K562 (cell line): ENCODE measurements at regions not wholly inside any gene's neighbourhood (a gene's known extent, or its start where the extent isn't known, plus 50 kb on each side); places are given as distances from the start of the nearest gene placed in this dataset.

Experiments used
- ATAC-seq: fragments of 200-7000 bp; cut with Tn5 transposase; 3 replicates; pipeline ENCODE4 v1.9.1; 2020; ENCODE audit warnings: moderate library complexity
- BruUV-seq: library from RNA; stranded (reverse); fragments of 400-500 nt; replicated peaks from 2 replicates; lab custom pipeline; 2021; lab: Mats Ljungman, UMichigan
- CTCF ChIA-PET: fragments of 300-600 bp; formaldehyde crosslinking; extraction: SDS; loops from one replicate; lab custom pipeline; 2021; ENCODE audit warnings: low intra/inter-chr PET ratio; lab: Yijun Ruan, JAX
- POLR2A ChIA-PET: fragments of 300-600, 350-650 bp; sonication (Branson Sonifier 250); formaldehyde crosslinking; extraction: SDS; loops from one replicate; lab custom pipeline; 2021; ENCODE audit warnings: antibody characterized with exemption, inconsistent platforms; lab: Yijun Ruan, JAX
- DNase-seq, 4 experiments: peaks; one replicate each; pipeline versions ENCODE4 v3.0.0 to v3.0.0-alpha.2; 2011 to 2018; ENCODE audit warnings: low spot score in 3 of 4, mixed read lengths in 3 of 4; ENCODE audit errors: extremely low read depth in 1 of 4
- FAIRE-seq: peaks from 2 replicates; lab custom pipeline; 2011; peaks lifted over from hg19 to GRCh38; lab: Jason Lieb, UNC
- H2AFZ ChIP-seq: 2 replicates; pipeline ENCODE4 v1.6.0; 2011; ENCODE audit warnings: low read depth, low read length, control low read depth, inconsistent platforms
- H3K27ac ChIP-seq: fragments of 200-600 bp; 3 replicates; pipeline ENCODE4 v1.8.0; 2011; ENCODE audit warnings: low read depth, mild to moderate bottlenecking, control low read depth, inconsistent platforms, low read length, moderate library complexity, mixed read lengths; ENCODE audit errors: extremely low read depth
- H3K27me3 ChIP-seq, 2 experiments: fragments of 300-600 bp in 1 of 2; 2 replicates in 1 of 2; 3 replicates in 1 of 2; pipeline versions ENCODE4 v1.6.0 to v1.8.0; 2011; ENCODE audit warnings: inconsistent platforms in 2 of 2, low read length in 2 of 2, mild to moderate bottlenecking in 1 of 2, mixed read lengths in 1 of 2, moderate library complexity in 1 of 2; ENCODE audit not compliant: control insufficient read depth in 2 of 2, insufficient read depth in 2 of 2
- H3K36me3 ChIP-seq: fragments of 300-600 bp; 3 replicates; pipeline ENCODE4 v1.8.0; 2011; ENCODE audit warnings: mild to moderate bottlenecking, low read length, inconsistent platforms; ENCODE audit not compliant: control insufficient read depth, insufficient read depth
- H3K4me1 ChIP-seq, 2 experiments: fragments of 200-600 bp in 1 of 2; replicated peaks in 1 of 2; 2 replicates in 1 of 2; 3 replicates in 1 of 2; pipeline versions ENCODE4 v1.5.1 to v1.8.0; 2011; ENCODE audit warnings: inconsistent platforms in 2 of 2, low read length in 2 of 2, mild to moderate bottlenecking in 1 of 2, mixed read lengths in 1 of 2, moderate library complexity in 1 of 2; ENCODE audit not compliant: control insufficient read depth in 2 of 2, insufficient read depth in 2 of 2
- H3K4me2 ChIP-seq: 2 replicates; pipeline ENCODE4 v1.6.1; 2011; ENCODE audit warnings: low read length, control low read depth, inconsistent platforms, mixed read lengths; ENCODE audit not compliant: insufficient read depth
- H3K4me3 ChIP-seq: fragments of 200-600 bp; sonication (generic), shearing (Covaris generic); 2 replicates; pipeline ENCODE4 v1.5.1; 2016; ENCODE audit warnings: control low read depth, inconsistent platforms
- H3K79me2 ChIP-seq: fragments of 200-600 bp; 3 replicates; pipeline ENCODE4 v1.8.0; 2011; ENCODE audit warnings: low read length, inconsistent platforms; ENCODE audit not compliant: control insufficient read depth, insufficient read depth
- H3K9ac ChIP-seq, 2 experiments: 2 replicates each; pipeline versions ENCODE4 v1.6.0 to v1.6.1; 2011; ENCODE audit warnings: low read depth in 2 of 2, low read length in 2 of 2, control low read depth in 1 of 2, inconsistent platforms in 1 of 2, mild to moderate bottlenecking in 1 of 2, mixed read lengths in 1 of 2; ENCODE audit not compliant: insufficient read depth in 1 of 2
- H3K9me1 ChIP-seq: one replicate; pipeline ENCODE4 v1.6.0; 2011; ENCODE audit warnings: inconsistent platforms, mild to moderate bottlenecking, low read length, moderate library complexity; ENCODE audit not compliant: control insufficient read depth, insufficient read depth
- H3K9me3 ChIP-seq: replicated peaks from 2 replicates; pipeline ENCODE4 v1.5.1; 2011; ENCODE audit warnings: low read depth, low read length, inconsistent platforms; ENCODE audit not compliant: control insufficient read depth, insufficient read depth
- H4K20me1 ChIP-seq: replicated peaks from 2 replicates; pipeline ENCODE4 v1.6.1; 2011; ENCODE audit warnings: low read length, inconsistent platforms, mixed read lengths; ENCODE audit not compliant: control insufficient read depth, insufficient read depth
- CBX8 ChIP-seq: fragments of 200-600 bp; sonication (generic); IDR thresholded peaks from 2 replicates; pipeline ENCODE4 v1.6.1; 2012; ENCODE audit warnings: borderline replicate concordance, mixed run types, low read depth, mild to moderate bottlenecking, moderate library complexity, mixed read lengths, low read length, control low read depth, inconsistent platforms; ENCODE audit not compliant: poor library complexity, severe bottlenecking; ENCODE audit errors: extremely low read depth
- GTF2A2 ChIP-seq: IDR thresholded peaks from 2 replicates; pipeline ENCODE4 v1.6.1; 2016; ENCODE audit warnings: mild to moderate bottlenecking, missing genetic modification characterization, missing compliant biosample characterization
- HIVEP1 ChIP-seq: fragments of 250-450 bp; sonication (Bioruptor Pico); IDR thresholded peaks from 2 replicates; pipeline ENCODE4 v1.4.0; 2020; ENCODE audit warnings: mild to moderate bottlenecking
- MCM3 ChIP-seq: fragments of 450-650 bp; IDR thresholded peaks from 2 replicates; pipeline ENCODE4 v1.6.1; 2016
- MYC ChIP-seq, 2 experiments: fragments of 250-450 bp in 1 of 2; sonication (Bioruptor Pico) in 1 of 2; IDR thresholded peaks; 2 replicates each; pipeline versions ENCODE4 v1.5.1 to v1.6.1; 2012 to 2021; ENCODE audit warnings: low read depth in 2 of 2, borderline replicate concordance in 1 of 2, improper control_type of control experiment in 1 of 2, low read length in 1 of 2, mild to moderate bottlenecking in 1 of 2, moderate library complexity in 1 of 2
- NFIX ChIP-seq: fragments of 250-450 bp; sonication (Bioruptor Pico); IDR thresholded peaks from 2 replicates; pipeline ENCODE4 v1.4.0; 2020; ENCODE audit warnings: low read depth, mild to moderate bottlenecking, moderate library complexity
- PHF21A ChIP-seq: fragments of 450-650 bp; IDR thresholded peaks from 2 replicates; pipeline ENCODE4 v1.6.1; 2017; ENCODE audit warnings: low read depth, borderline replicate concordance
- RBM22 ChIP-seq: fragments of 200-400 bp; formaldehyde crosslinking; IDR thresholded peaks from 2 replicates; pipeline ENCODE4 v1.6.1; 2018; ENCODE audit warnings: low read length, low read depth; ENCODE audit not compliant: poor library complexity, severe bottlenecking
- ZFP30 ChIP-seq: fragments of 250-450 bp; sonication (Bioruptor Pico); IDR thresholded peaks from 2 replicates; pipeline ENCODE4 v1.8.0; 2022; ENCODE audit warnings: moderate library complexity, mild to moderate bottlenecking, inconsistent platforms, borderline replicate concordance
- ZNF408 ChIP-seq: fragments of 250-450 bp; sonication (Bioruptor Pico); IDR thresholded peaks from 2 replicates; pipeline ENCODE4 v1.4.0; 2020; ENCODE audit warnings: low read depth, mild to moderate bottlenecking, moderate library complexity
- WGBS: fragments of 100-300 bp; shearing (Covaris generic); methylation state at CpG from one replicate; pipeline ENCODE4 v1.1.6; 2016; ENCODE audit warnings: low coverage, mixed read lengths; ENCODE audit not compliant: insufficient coverage; ENCODE audit errors: missing lambda C conversion rate; 5-methylcytosine and 5-hydroxymethylcytosine counted together
- in situ Hi-C: fragments of 300-500 bp; cut with MboI; formaldehyde crosslinking; loops from 4 replicates; pipeline ENCODE4 v1.15.0; 2018; ENCODE audit warnings: inconsistent platforms, mixed read lengths
- intact Hi-C: fragments of 100-400 bp; cut with micrococcal nuclease; formaldehyde crosslinking; loops from 2 replicates; pipeline ENCODE4 v1.14.2; 2022
- TF ChIP-seq, protein P1 (sequence below): fragments of 250-450 bp; sonication (Bioruptor Pico); IDR thresholded peaks from 2 replicates; pipeline ENCODE4 v1.9.0; 2021; ENCODE audit warnings: mild to moderate bottlenecking, inconsistent platforms

DNA sequence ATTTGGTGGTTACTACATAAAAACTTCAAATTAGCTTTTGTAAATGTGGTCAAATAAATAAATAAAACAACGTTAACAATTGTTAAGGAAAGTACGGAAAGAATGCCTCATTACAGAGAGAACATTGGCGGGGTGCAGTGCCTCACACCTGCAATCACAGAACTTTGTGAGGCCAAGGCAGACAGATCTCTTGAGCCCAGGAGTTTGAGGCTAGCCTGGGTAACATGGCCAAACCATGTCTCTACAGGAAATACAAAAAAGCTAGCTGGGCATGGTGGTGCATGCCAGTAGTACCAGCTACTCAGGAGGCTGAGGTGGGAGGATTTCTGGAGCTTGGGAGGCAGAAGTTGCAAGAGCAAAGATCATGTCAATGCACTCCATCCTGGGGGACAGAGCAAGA lies 59.4 kb upstream of the VPREB1 start:
- no peak for FAIRE-seq
- peak; percentile 69; the same call in 1 of the 2 replicates for TF ChIP-seq MCM3
- 0 out of 2 replicates have a peak, but pooled peaks have one; percentile 9 for TF ChIP-seq NFIX (CRISPR knock-in tag)
- no peak for TF ChIP-seq PHF21A
- TF ChIP-seq HIVEP1 (CRISPR knock-in tag) = 0 out of 2 replicates have a peak, but pooled peaks have one; percentile 42
- TF ChIP-seq ZFP30 (CRISPR knock-in tag) = no peak
- TF ChIP-seq GTF2A2 (tag) = 0 out of 2 replicates have a peak, but pooled peaks have one; percentile 23
- 0 out of 2 replicates have a peak, but pooled peaks have one; percentile 61 for TF ChIP-seq ZNF408 (CRISPR knock-in tag)
- TF ChIP-seq, protein P1, sequence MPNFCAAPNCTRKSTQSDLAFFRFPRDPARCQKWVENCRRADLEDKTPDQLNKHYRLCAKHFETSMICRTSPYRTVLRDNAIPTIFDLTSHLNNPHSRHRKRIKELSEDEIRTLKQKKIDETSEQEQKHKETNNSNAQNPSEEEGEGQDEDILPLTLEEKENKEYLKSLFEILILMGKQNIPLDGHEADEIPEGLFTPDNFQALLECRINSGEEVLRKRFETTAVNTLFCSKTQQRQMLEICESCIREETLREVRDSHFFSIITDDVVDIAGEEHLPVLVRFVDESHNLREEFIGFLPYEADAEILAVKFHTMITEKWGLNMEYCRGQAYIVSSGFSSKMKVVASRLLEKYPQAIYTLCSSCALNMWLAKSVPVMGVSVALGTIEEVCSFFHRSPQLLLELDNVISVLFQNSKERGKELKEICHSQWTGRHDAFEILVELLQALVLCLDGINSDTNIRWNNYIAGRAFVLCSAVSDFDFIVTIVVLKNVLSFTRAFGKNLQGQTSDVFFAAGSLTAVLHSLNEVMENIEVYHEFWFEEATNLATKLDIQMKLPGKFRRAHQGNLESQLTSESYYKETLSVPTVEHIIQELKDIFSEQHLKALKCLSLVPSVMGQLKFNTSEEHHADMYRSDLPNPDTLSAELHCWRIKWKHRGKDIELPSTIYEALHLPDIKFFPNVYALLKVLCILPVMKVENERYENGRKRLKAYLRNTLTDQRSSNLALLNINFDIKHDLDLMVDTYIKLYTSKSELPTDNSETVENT (CRISPR knock-in tag) = 0 out of 2 replicates have a peak, but pooled peaks have one; percentile 20
- TF ChIP-seq CBX8 = peak; percentile 73
- TF ChIP-seq MYC (IDR thresholded peaks at IDR 0.05; ENCODE audit: low read depth, low read length) = no peak
- peak; percentile 44; the same call in 1 of the 2 replicates for TF ChIP-seq MYC (CRISPR knock-in tag; IDR thresholded peaks at IDR 0.05; ENCODE audit: borderline replicate concordance, low read depth)
- no peak for TF ChIP-seq RBM22

More for the DNA sequence above, 59.4 kb upstream of the VPREB1 start:
- no TSS peak for BruUV-seq
- Histone ChIP-seq H3K4me3 (no peak overlapping the region), H3K4me1 (no peaks in the 10 kb centered on the region), H4K20me1 (0 out of 2 replicates have a peak, but pooled peaks cover 9% of the 10 kb centered on the region), H3K27ac (no peak overlapping the region), H3K27me3 (peaks cover 41 to 54% of the 10 kb centered on the region in 2 experiments), H3K9ac (no peak overlapping the region), H3K36me3 (no peaks in the 10 kb centered on the region), H3K9me3 (no peaks in the 10 kb centered on the region), H3K79me2 (no peaks in the 10 kb centered on the region), H3K9me1 (no peaks in the 10 kb centered on the region), H2AFZ (no peak overlapping the region), H3K4me2 (no peak overlapping the region)
- DNase-seq = no peak
- 2% methylated on average over 3 of the region's 3 CpGs for WGBS
- ATAC-seq = no peak
- POLR2A ChIA-PET = interaction anchor here (0.6 to 12.4 kb wide), 13 partner anchors 9 to 328 kb away, joined by 3 to 193 read pairs (median 3); no protein-coding TSS in a partner anchor
- in situ Hi-C loops (no loop called here), intact Hi-C loops (no loop called here)
- CTCF ChIA-PET = interaction anchor here (1.1 kb wide), 1 partner anchor 16 kb away, joined by 3 read pairs; no protein-coding TSS in a partner anchor
